Caki2 (cell line): ENCODE measurements at regions not wholly inside any gene's neighbourhood (a gene's known extent, or its start where the extent isn't known, plus 50 kb on each side); places are given as distances from the start of the nearest gene placed in this dataset.

Source experiments
- DNase-seq: peaks from one replicate; pipeline ENCODE4 v3.0.0-alpha.2; 2015; ENCODE audit warnings: low read depth
- in situ Hi-C: cut with HindIII; loops from 2 replicates; pipeline ENCODE4 v1.10.0; 2016; ENCODE audit warnings: low sequenced_read_pairs, low pct_unique_long_range_greater_than_20kb, mixed read lengths

GRCh38 chr12:124517260-124518050, 50.0 kb downstream of the NCOR2 start:
- in situ Hi-C loops: no loop called here
- DNase-seq: peak; percentile 58

- no peak for DNase-seq
- in situ Hi-C loops: no loop called here
Measured at GRCh38 chr12:124516850-124517249, 50.6 kb downstream of the NCOR2 start.

- no peak for DNase-seq
- in situ Hi-C loops: no loop called here
Measured at GRCh38 chr12:124515981-124516380, 51.4 kb downstream of the NCOR2 start.

GRCh38 chr12:124514996-124515932, 52.1 kb downstream of the NCOR2 start:
- no peak for DNase-seq
- in situ Hi-C loops: no loop called here

GRCh38 chr12:124514145-124514995, 53.0 kb downstream of the NCOR2 start:
- in situ Hi-C loops: no loop called here
- DNase-seq: no peak

GRCh38 chr12:124513297-124513867, 54.0 kb downstream of the NCOR2 start:
- no peak for DNase-seq
- in situ Hi-C loops: no loop called here

GRCh38 chr12:124512667-124513296, 54.6 kb downstream of the NCOR2 start:
- in situ Hi-C loops: no loop called here

GRCh38 chr12:124511259-124511985, 56.0 kb downstream of the NCOR2 start:
- in situ Hi-C loops: no loop called here
- no peak for DNase-seq

More at GRCh38 chr12:124512667-124513296, 54.6 kb downstream of the NCOR2 start:
- DNase-seq: peak; percentile 92

GRCh38 chr12:124510301-124510970, 57.0 kb downstream of the NCOR2 start:
- in situ Hi-C loops: no loop called here

GRCh38 chr12:124509676-124510300, 57.6 kb downstream of the NCOR2 start:
- in situ Hi-C loops: no loop called here
- peak; percentile 87 for DNase-seq

More at GRCh38 chr12:124510301-124510970, 57.0 kb downstream of the NCOR2 start:
- DNase-seq: peak; percentile 51

- in situ Hi-C loops: no loop called here
- DNase-seq: no peak
Measured at GRCh38 chr12:124509300-124509675, 58.1 kb downstream of the NCOR2 start.

GRCh38 chr12:124508381-124509079, 58.9 kb downstream of the NCOR2 start:
- DNase-seq: no peak

GRCh38 chr12:124507188-124508109, 60.0 kb downstream of the NCOR2 start:
- no peak for DNase-seq
- in situ Hi-C loops: no loop called here

More at GRCh38 chr12:124508381-124509079, 58.9 kb downstream of the NCOR2 start:
- in situ Hi-C loops: no loop called here

- no peak for DNase-seq
- in situ Hi-C loops: no loop called here
Measured at GRCh38 chr12:124506832-124507153, 60.6 kb downstream of the NCOR2 start.
